Effector CD4-positive, alpha-beta T cell (primary cell): ENCODE measurements at regions not wholly inside any gene's neighbourhood (a gene's known extent, or its start where the extent isn't known, plus 50 kb on each side); places are given as distances from the start of the nearest gene placed in this dataset.

Experiments
- DNase-seq: peaks from one replicate; pipeline ENCODE4 v3.0.0-alpha.2; 2020

GRCh38 chrX:40268188-40268520 lies 170.4 kb upstream of the BCOR start:
- no peak for DNase-seq

GRCh38 chrX:40267334-40268187 lies 169.8 kb upstream of the BCOR start:
- no peak for DNase-seq

- peak; percentile 20 for DNase-seq
These were observed 169.0 kb upstream of the BCOR start for GRCh38 chrX:40266490-40267333.

- no peak for DNase-seq
These were observed 168.2 kb upstream of the BCOR start for GRCh38 chrX:40265936-40266335.

- no peak for DNase-seq
These were observed 165.3 kb upstream of the BCOR start for GRCh38 chrX:40263014-40263560.

GRCh38 chrX:40262157-40263013 lies 164.6 kb upstream of the BCOR start:
- DNase-seq: no peak

- DNase-seq: no peak
These were observed 164.0 kb upstream of the BCOR start for GRCh38 chrX:40261833-40262156.

GRCh38 chrX:40260146-40260747 lies 162.5 kb upstream of the BCOR start:
- no peak for DNase-seq

GRCh38 chrX:40258909-40259308 lies 161.2 kb upstream of the BCOR start:
- no peak for DNase-seq

- DNase-seq: no peak
These were observed 156.0 kb upstream of the BCOR start for GRCh38 chrX:40253771-40254170.

GRCh38 chrX:40249582-40249981 lies 151.8 kb upstream of the BCOR start:
- DNase-seq: no peak

GRCh38 chrX:40248822-40249221 lies 151.1 kb upstream of the BCOR start:
- DNase-seq: no peak

- DNase-seq: no peak
These were observed 150.3 kb upstream of the BCOR start for GRCh38 chrX:40247848-40248622.

GRCh38 chrX:40247382-40247781 lies 149.6 kb upstream of the BCOR start:
- DNase-seq: no peak

GRCh38 chrX:40245488-40246071 lies 147.8 kb upstream of the BCOR start:
- no peak for DNase-seq

- no peak for DNase-seq
These were observed 147.2 kb upstream of the BCOR start for GRCh38 chrX:40244980-40245379.

- no peak for DNase-seq
These were observed 146.2 kb upstream of the BCOR start for GRCh38 chrX:40243755-40244515.

- DNase-seq: no peak
These were observed 143.1 kb upstream of the BCOR start for GRCh38 chrX:40240844-40241243.

GRCh38 chrX:40237731-40238178 lies 140.0 kb upstream of the BCOR start:
- DNase-seq: no peak

GRCh38 chrX:40230646-40231045 lies 132.9 kb upstream of the BCOR start:
- DNase-seq: no peak
